ENCODE measurements at regions not wholly inside any gene's neighbourhood (a gene's known extent, or its start where the extent isn't known, plus 50 kb on each side); places are given as distances from the start of the nearest gene placed in this dataset.

DNA sequence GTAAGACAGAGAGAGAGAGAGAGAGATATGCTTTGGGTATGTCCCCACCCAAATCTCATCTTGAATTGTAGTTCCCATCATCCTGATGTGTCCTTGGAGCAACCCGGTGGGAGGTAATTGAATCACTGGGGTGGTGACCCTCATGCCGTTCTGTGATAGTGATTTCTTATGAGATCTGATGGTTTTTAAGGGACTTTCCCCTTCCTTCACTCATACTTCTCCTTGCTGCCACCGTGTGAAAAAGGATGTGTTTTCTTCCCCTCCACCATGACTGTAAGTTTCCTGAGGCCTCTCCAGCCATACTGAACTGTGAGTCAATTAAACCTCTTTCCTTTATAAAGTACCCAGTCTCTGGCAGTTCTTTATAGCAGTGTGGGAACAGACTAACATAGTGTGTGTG lies 60.3 kb downstream of the EOMES start:
- no peak for DNase-seq (ENCODE audit: low read depth)
- no peak for TF ChIP-seq CTCF (IDR thresholded peaks at IDR 0.05; ENCODE audit: control insufficient read depth, extremely low read depth, insufficient read depth)
- H3K4me3 ChIP-seq (ENCODE audit: low read depth, low read length) = no peak overlapping the region

DNA sequence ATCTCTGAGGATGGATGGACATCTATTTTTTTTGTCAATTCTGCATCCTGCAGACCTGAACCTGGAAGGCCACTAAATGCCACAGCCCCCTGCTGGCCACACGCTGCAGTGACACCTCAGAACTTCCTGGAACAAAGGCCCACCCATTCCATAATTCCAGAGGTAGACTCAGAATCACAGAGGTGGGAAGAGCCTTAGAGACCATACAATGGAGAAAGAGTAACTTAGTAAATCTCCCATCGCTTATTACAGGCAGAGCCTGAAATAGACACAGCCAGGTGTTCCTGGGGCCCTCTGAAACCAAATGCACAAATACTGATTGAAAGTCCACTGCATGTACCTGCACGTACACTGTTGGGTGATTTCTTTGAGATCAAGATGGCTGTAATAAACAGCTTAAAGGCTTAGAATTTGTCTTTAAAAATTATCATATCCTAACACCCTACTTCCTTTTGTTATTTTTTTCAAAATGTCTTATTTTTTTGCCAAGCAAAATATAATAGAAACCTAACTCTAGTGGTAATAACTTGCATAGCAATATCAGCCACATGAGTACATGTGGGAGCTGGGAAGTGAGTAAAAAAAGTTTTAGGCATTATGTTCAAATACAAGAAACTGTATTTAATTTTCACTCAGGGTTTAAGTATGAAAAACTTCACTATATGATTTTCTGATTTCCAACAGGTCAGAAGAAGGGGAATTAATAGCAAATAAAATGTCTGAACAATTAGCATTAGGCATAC lies 62.7 kb downstream of the EOMES start:
- DNase-seq (ENCODE audit: low read depth) = no peak
- TF ChIP-seq CTCF (IDR thresholded peaks at IDR 0.05; ENCODE audit: control insufficient read depth, extremely low read depth, insufficient read depth) = peak; percentile 89
- H3K4me3 ChIP-seq (ENCODE audit: low read depth, low read length) = no peak overlapping the region

GRCh38 chr3:27658741-27659140 lies 63.4 kb downstream of the EOMES start:
- no peak for DNase-seq (ENCODE audit: low read depth)
- no peak overlapping the region for H3K4me3 ChIP-seq (ENCODE audit: low read depth, low read length)
- TF ChIP-seq CTCF (IDR thresholded peaks at IDR 0.05; ENCODE audit: control insufficient read depth, extremely low read depth, insufficient read depth) = no peak

DNA sequence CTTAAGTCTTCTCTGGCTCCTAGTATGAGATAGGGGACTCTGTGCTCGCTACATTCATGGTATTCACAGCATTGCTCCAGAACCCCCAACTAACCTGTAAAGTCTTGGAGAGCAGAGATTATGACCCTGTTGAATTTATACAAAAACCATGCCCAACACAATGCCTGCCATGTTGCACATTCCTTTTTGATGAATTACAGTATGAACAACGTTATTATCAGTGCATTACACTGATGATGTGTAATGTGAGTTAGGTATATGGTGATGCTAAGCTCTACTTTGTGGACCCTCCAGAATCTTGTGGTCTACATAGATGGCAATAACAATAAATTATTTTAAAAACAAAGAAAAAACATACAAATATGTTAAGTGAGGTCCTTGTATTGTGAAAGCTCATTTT lies 64.3 kb downstream of the EOMES start:
- no peak for TF ChIP-seq CTCF (IDR thresholded peaks at IDR 0.05; ENCODE audit: control insufficient read depth, extremely low read depth, insufficient read depth)
- H3K4me3 ChIP-seq (ENCODE audit: low read depth, low read length) = no peak overlapping the region
- no peak for DNase-seq (ENCODE audit: low read depth)

- no peak overlapping the region for H3K4me3 ChIP-seq (ENCODE audit: low read depth, low read length)
- no peak for DNase-seq (ENCODE audit: low read depth)
- no peak for TF ChIP-seq CTCF (IDR thresholded peaks at IDR 0.05; ENCODE audit: control insufficient read depth, extremely low read depth, insufficient read depth)
Observed at GRCh38 chr3:27657404-27657803, 64.7 kb downstream of the EOMES start.

GRCh38 chr3:27656790-27657189 lies 65.3 kb downstream of the EOMES start:
- DNase-seq (ENCODE audit: low read depth) = no peak
- no peak overlapping the region for H3K4me3 ChIP-seq (ENCODE audit: low read depth, low read length)
- no peak for TF ChIP-seq CTCF (IDR thresholded peaks at IDR 0.05; ENCODE audit: control insufficient read depth, extremely low read depth, insufficient read depth)

DNA sequence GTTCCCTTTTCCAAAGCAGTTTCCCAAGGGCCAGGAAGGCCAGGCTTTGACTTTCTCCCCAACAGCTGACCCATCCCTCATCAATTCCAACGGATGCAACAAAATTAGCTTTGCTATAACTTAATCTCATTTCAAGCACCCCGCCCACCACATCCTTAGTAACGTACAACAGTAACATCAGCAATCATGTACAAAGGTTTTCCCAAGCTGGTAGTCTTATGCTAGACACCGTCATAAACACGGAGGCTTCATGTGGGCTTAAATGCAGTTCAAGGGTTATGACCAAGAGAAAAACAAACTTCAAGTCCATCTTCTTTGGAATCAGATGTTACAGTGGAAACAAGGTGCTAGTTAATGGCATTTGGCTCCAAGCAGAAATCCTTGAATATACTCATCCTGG lies 66.6 kb downstream of the EOMES start:
- H3K4me3 ChIP-seq (ENCODE audit: low read depth, low read length) = no peak overlapping the region
- no peak for DNase-seq (ENCODE audit: low read depth)
- no peak for TF ChIP-seq CTCF (IDR thresholded peaks at IDR 0.05; ENCODE audit: control insufficient read depth, extremely low read depth, insufficient read depth)

All from LNCaP clone FGC (cell line).